ENCODE measurements at regions not wholly inside any gene's neighbourhood (a gene's known extent, or its start where the extent isn't known, plus 50 kb on each side); places are given as distances from the start of the nearest gene placed in this dataset.

GRCh38 chr13:104320446-104320845 lies 1254.2 kb upstream of the SLC10A2 start:
- Histone ChIP-seq H3K4me1 (ENCODE audit: control insufficient read depth in 1 of 2, extremely low read depth in 1 of 2, insufficient read depth in 2 of 2, low read length in 2 of 2) (no peaks in the 10 kb centered on the region), H3K4me3 (ENCODE audit: control insufficient read depth in 1 of 2, extremely low read depth in 1 of 2, low read length in 1 of 2) (no peak overlapping the region), H3K27me3 (replicated peaks in 1 of 2; ENCODE audit: control insufficient read depth in 2 of 2, extremely low read depth in 1 of 2, insufficient read depth in 2 of 2, low read length in 1 of 2) (no peaks in the 10 kb centered on the region), H3K36me3 (ENCODE audit: control insufficient read depth in 2 of 2, extremely low read depth in 1 of 2, insufficient read depth in 1 of 2, low read length in 1 of 2) (no peaks in the 10 kb centered on the region), H3K27ac (ENCODE audit: low read length) (no peak overlapping the region), H3K9me3 (no peaks in the 10 kb centered on the region)
- ATAC-seq (replicated peaks in 1 of 4) (no peak), DNase-seq (no peak)
- POLR2A ChIA-PET: no interaction called here
- Mint-ChIP-seq H3K4me1 (no peaks in the 10 kb centered on the region), H3K4me3 (no peak overlapping the region), H3K9me3 (peaks cover 0 to 4% (median 3%) of the 10 kb centered on the region in 3 donors), H3K27me3 (no peaks in the 10 kb centered on the region), H3K27ac (no peak overlapping the region), H3K36me3 (no peaks in the 10 kb centered on the region)
- CTCF ChIA-PET: no interaction called here
- whole genome bisulfite sequencing (ENCODE audit: insufficient coverage): no CpG with 5 or more reads among the region's 3 CpGs

- ChIA-PET POLR2A (interaction anchor here in 1 of 2 donors (0.6 kb wide), 1 partner anchor 463 kb away, joined by 3 read pairs; no protein-coding TSS in a partner anchor), CTCF (no interaction called here)
- H3K9me3 ChIP-seq: no peaks in the 10 kb centered on the region
- Mint-ChIP-seq H3K4me3 (no peak overlapping the region), H3K9me3 (peaks cover 0 to 4% (median 3%) of the 10 kb centered on the region in 3 donors), H3K27me3 (no peaks in the 10 kb centered on the region), H3K27ac (no peak overlapping the region), H3K4me1 (no peaks in the 10 kb centered on the region), H3K36me3 (no peaks in the 10 kb centered on the region)
- H3K4me3 ChIP-seq (ENCODE audit: control insufficient read depth in 1 of 2, extremely low read depth in 1 of 2, low read length in 1 of 2): no peak overlapping the region
- 60% methylated on average over 1 of the region's 1 CpG for WGBS (ENCODE audit: insufficient coverage)
- ATAC-seq (replicated peaks in 1 of 4): no peak
- no peaks in the 10 kb centered on the region for H3K4me1 ChIP-seq (ENCODE audit: control insufficient read depth in 1 of 2, extremely low read depth in 1 of 2, insufficient read depth in 2 of 2, low read length in 2 of 2)
- H3K27ac ChIP-seq (ENCODE audit: low read length): no peak overlapping the region
- no peaks in the 10 kb centered on the region for H3K27me3 ChIP-seq (replicated peaks in 1 of 2; ENCODE audit: control insufficient read depth in 2 of 2, extremely low read depth in 1 of 2, insufficient read depth in 2 of 2, low read length in 1 of 2)
- H3K36me3 ChIP-seq (ENCODE audit: control insufficient read depth in 2 of 2, extremely low read depth in 1 of 2, insufficient read depth in 1 of 2, low read length in 1 of 2): no peaks in the 10 kb centered on the region
- DNase-seq: no peak
Observed at GRCh38 chr13:104318121-104318520, 1251.9 kb upstream of the SLC10A2 start.

- ATAC-seq (replicated peaks in 1 of 4) (no peak), DNase-seq (no peak)
- no peaks in the 10 kb centered on the region for H3K27me3 ChIP-seq (replicated peaks in 1 of 2; ENCODE audit: control insufficient read depth in 2 of 2, extremely low read depth in 1 of 2, insufficient read depth in 2 of 2, low read length in 1 of 2)
- no peaks in the 10 kb centered on the region for H3K4me1 Mint-ChIP-seq
- H3K27me3 Mint-ChIP-seq: no peaks in the 10 kb centered on the region
- no peak overlapping the region for H3K27ac Mint-ChIP-seq
- no peaks in the 10 kb centered on the region for H3K4me1 ChIP-seq (ENCODE audit: control insufficient read depth in 1 of 2, extremely low read depth in 1 of 2, insufficient read depth in 2 of 2, low read length in 2 of 2)
- H3K36me3 ChIP-seq (ENCODE audit: control insufficient read depth in 2 of 2, extremely low read depth in 1 of 2, insufficient read depth in 1 of 2, low read length in 1 of 2): no peaks in the 10 kb centered on the region
- H3K9me3 Mint-ChIP-seq: peaks cover 0 to 8% (median 3%) of the 10 kb centered on the region in 3 donors
- H3K27ac ChIP-seq (ENCODE audit: low read length): no peak overlapping the region
- no CpG with 5 or more reads among the region's 3 CpGs for WGBS (ENCODE audit: insufficient coverage)
- H3K4me3 ChIP-seq (ENCODE audit: control insufficient read depth in 1 of 2, extremely low read depth in 1 of 2, low read length in 1 of 2): no peak overlapping the region
- H3K4me3 Mint-ChIP-seq: no peak overlapping the region
- ChIA-PET CTCF (no interaction called here), POLR2A (no interaction called here)
- no peaks in the 10 kb centered on the region for H3K36me3 Mint-ChIP-seq
- no peaks in the 10 kb centered on the region for H3K9me3 ChIP-seq
Observed at GRCh38 chr13:104315606-104316005, 1249.4 kb upstream of the SLC10A2 start.

GRCh38 chr13:104314926-104315535 lies 1248.8 kb upstream of the SLC10A2 start:
- CTCF ChIA-PET: no interaction called here
- Histone ChIP-seq H3K9me3 (no peaks in the 10 kb centered on the region), H3K36me3 (ENCODE audit: control insufficient read depth in 2 of 2, extremely low read depth in 1 of 2, insufficient read depth in 1 of 2, low read length in 1 of 2) (no peaks in the 10 kb centered on the region), H3K4me3 (ENCODE audit: control insufficient read depth in 1 of 2, extremely low read depth in 1 of 2, low read length in 1 of 2) (no peak overlapping the region), H3K27ac (ENCODE audit: low read length) (no peak overlapping the region), H3K27me3 (replicated peaks in 1 of 2; ENCODE audit: control insufficient read depth in 2 of 2, extremely low read depth in 1 of 2, insufficient read depth in 2 of 2, low read length in 1 of 2) (no peaks in the 10 kb centered on the region), H3K4me1 (ENCODE audit: control insufficient read depth in 1 of 2, extremely low read depth in 1 of 2, insufficient read depth in 2 of 2, low read length in 2 of 2) (no peaks in the 10 kb centered on the region)
- WGBS (ENCODE audit: insufficient coverage): no CpG with 5 or more reads among the region's 3 CpGs
- DNase-seq (no peak), ATAC-seq (replicated peaks in 1 of 4) (no peak)
- POLR2A ChIA-PET: no interaction called here
- Mint-ChIP-seq H3K27me3 (no peaks in the 10 kb centered on the region), H3K27ac (no peak overlapping the region), H3K4me1 (no peaks in the 10 kb centered on the region), H3K4me3 (no peak overlapping the region), H3K9me3 (peaks cover 0 to 7% (median 3%) of the 10 kb centered on the region in 3 donors), H3K36me3 (no peaks in the 10 kb centered on the region)

- ChIA-PET CTCF (no interaction called here), POLR2A (no interaction called here)
- no peak overlapping the region for H3K27ac Mint-ChIP-seq
- Histone ChIP-seq H3K4me3 (ENCODE audit: control insufficient read depth in 1 of 2, extremely low read depth in 1 of 2, low read length in 1 of 2) (no peak overlapping the region), H3K27ac (ENCODE audit: low read length) (no peak overlapping the region), H3K4me1 (ENCODE audit: control insufficient read depth in 1 of 2, extremely low read depth in 1 of 2, insufficient read depth in 2 of 2, low read length in 2 of 2) (no peaks in the 10 kb centered on the region), H3K36me3 (ENCODE audit: control insufficient read depth in 2 of 2, extremely low read depth in 1 of 2, insufficient read depth in 1 of 2, low read length in 1 of 2) (no peaks in the 10 kb centered on the region), H3K9me3 (no peaks in the 10 kb centered on the region), H3K27me3 (replicated peaks in 1 of 2; ENCODE audit: control insufficient read depth in 2 of 2, extremely low read depth in 1 of 2, insufficient read depth in 2 of 2, low read length in 1 of 2) (no peaks in the 10 kb centered on the region)
- no peak overlapping the region for H3K4me3 Mint-ChIP-seq
- H3K36me3 Mint-ChIP-seq: no peaks in the 10 kb centered on the region
- H3K9me3 Mint-ChIP-seq: peaks cover 0 to 4% (median 4%) of the 10 kb centered on the region in 3 donors
- no peaks in the 10 kb centered on the region for H3K27me3 Mint-ChIP-seq
- no CpG with 5 or more reads among the region's 1 CpG for WGBS (ENCODE audit: insufficient coverage)
- ATAC-seq (replicated peaks in 1 of 4) (no peak), DNase-seq (no peak)
- no peaks in the 10 kb centered on the region for H3K4me1 Mint-ChIP-seq
Observed at GRCh38 chr13:104314321-104314720, 1248.1 kb upstream of the SLC10A2 start.

- Histone ChIP-seq H3K4me1 (ENCODE audit: control insufficient read depth in 1 of 2, extremely low read depth in 1 of 2, insufficient read depth in 2 of 2, low read length in 2 of 2) (no peaks in the 10 kb centered on the region), H3K9me3 (no peaks in the 10 kb centered on the region), H3K36me3 (ENCODE audit: control insufficient read depth in 2 of 2, extremely low read depth in 1 of 2, insufficient read depth in 1 of 2, low read length in 1 of 2) (no peaks in the 10 kb centered on the region), H3K4me3 (ENCODE audit: control insufficient read depth in 1 of 2, extremely low read depth in 1 of 2, low read length in 1 of 2) (no peak overlapping the region), H3K27me3 (replicated peaks in 1 of 2; ENCODE audit: control insufficient read depth in 2 of 2, extremely low read depth in 1 of 2, insufficient read depth in 2 of 2, low read length in 1 of 2) (no peaks in the 10 kb centered on the region), H3K27ac (ENCODE audit: low read length) (no peak overlapping the region)
- no peak overlapping the region for H3K4me3 Mint-ChIP-seq
- POLR2A ChIA-PET: no interaction called here
- no peaks in the 10 kb centered on the region for H3K27me3 Mint-ChIP-seq
- no peaks in the 10 kb centered on the region for H3K36me3 Mint-ChIP-seq
- no peaks in the 10 kb centered on the region for H3K4me1 Mint-ChIP-seq
- H3K9me3 Mint-ChIP-seq: peaks cover 4 to 15% (median 6%) of the 10 kb centered on the region in 3 donors
- no CpG with 5 or more reads among the region's 2 CpGs for WGBS (ENCODE audit: insufficient coverage)
- H3K27ac Mint-ChIP-seq: no peak overlapping the region
- ATAC-seq (replicated peaks in 1 of 4) (no peak), DNase-seq (no peak)
- CTCF ChIA-PET: no interaction called here
Observed at GRCh38 chr13:104310861-104311260, 1244.6 kb upstream of the SLC10A2 start.

- no CpG with 5 or more reads among the region's 1 CpG for WGBS (ENCODE audit: insufficient coverage)
- H3K27me3 ChIP-seq (replicated peaks in 1 of 2; ENCODE audit: control insufficient read depth in 2 of 2, extremely low read depth in 1 of 2, insufficient read depth in 2 of 2, low read length in 1 of 2): no peaks in the 10 kb centered on the region
- H3K36me3 Mint-ChIP-seq: no peaks in the 10 kb centered on the region
Observed at GRCh38 chr13:104309431-104309830, 1243.2 kb upstream of the SLC10A2 start.

More at GRCh38 chr13:104309431-104309830, 1243.2 kb upstream of the SLC10A2 start:
- H3K4me3 Mint-ChIP-seq: no peak overlapping the region
- Histone ChIP-seq H3K36me3 (ENCODE audit: control insufficient read depth in 2 of 2, extremely low read depth in 1 of 2, insufficient read depth in 1 of 2, low read length in 1 of 2) (no peaks in the 10 kb centered on the region), H3K9me3 (no peaks in the 10 kb centered on the region), H3K4me1 (ENCODE audit: control insufficient read depth in 1 of 2, extremely low read depth in 1 of 2, insufficient read depth in 2 of 2, low read length in 2 of 2) (no peaks in the 10 kb centered on the region), H3K27ac (ENCODE audit: low read length) (no peak overlapping the region), H3K4me3 (ENCODE audit: control insufficient read depth in 1 of 2, extremely low read depth in 1 of 2, low read length in 1 of 2) (no peak overlapping the region)
- ATAC-seq (replicated peaks in 1 of 4) (no peak), DNase-seq (no peak)
- ChIA-PET POLR2A (no interaction called here), CTCF (no interaction called here)
- no peak overlapping the region for H3K27ac Mint-ChIP-seq
- no peaks in the 10 kb centered on the region for H3K27me3 Mint-ChIP-seq
- H3K4me1 Mint-ChIP-seq: no peaks in the 10 kb centered on the region
- H3K9me3 Mint-ChIP-seq: peaks cover 8 to 15% (median 9%) of the 10 kb centered on the region in 3 donors
